ENCODE measurements at regions not wholly inside any gene's neighbourhood (a gene's known extent, or its start where the extent isn't known, plus 50 kb on each side); places are given as distances from the start of the nearest gene placed in this dataset.

DNA sequence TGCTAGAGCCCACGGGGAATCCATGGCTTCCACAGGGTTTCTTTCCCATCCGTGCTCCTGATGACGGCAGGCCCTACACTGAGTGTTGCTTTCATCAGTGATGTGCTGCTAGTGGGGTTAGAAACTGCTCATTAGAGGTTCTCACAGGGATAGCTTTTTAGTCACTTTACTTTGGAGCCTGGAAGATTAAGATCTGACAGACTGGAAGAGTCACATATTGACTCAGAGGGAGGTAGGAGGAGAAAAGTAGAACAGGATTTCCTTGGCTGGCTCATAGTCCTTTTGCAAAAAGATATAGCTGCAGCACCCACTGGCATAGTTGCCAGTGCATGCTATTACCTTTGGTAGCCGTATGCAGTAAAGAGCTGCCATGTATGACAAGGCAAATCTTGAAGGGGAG, 890.3 kb downstream of the C6orf118 start:
- H3K4me1 ChIP-seq (ENCODE audit: insufficient read depth, low read length): no peaks in the 10 kb centered on the region
- Mint-ChIP-seq H3K27ac (no peak overlapping the region), H3K27me3 (ENCODE audit: low read depth) (no peaks in the 10 kb centered on the region), H3K9me3 (peaks cover 28 to 32% of the 10 kb centered on the region in 2 experiments), H3K36me3 (ENCODE audit: insufficient read depth in 1 of 3, low read depth in 3 of 3) (peaks cover 21 to 37% (median 28%) of the 10 kb centered on the region in 3 experiments), H3K4me3 (no peak overlapping the region), H3K4me1 (peaks cover 5 to 11% of the 10 kb centered on the region in 2 experiments)
- H3K9me3 ChIP-seq (ENCODE audit: control insufficient read depth, low read depth, low read length): peaks cover 25% of the 10 kb centered on the region
- H3K18ac ChIP-seq (ENCODE audit: insufficient read length, low read depth, low read length): no peak overlapping the region
- no peak for DNase-seq
- H3K23me2 ChIP-seq (ENCODE audit: insufficient read length, low read depth, low read length, poor library complexity, severe bottlenecking): no peaks in the 10 kb centered on the region
- no peak overlapping the region for H4K5ac ChIP-seq (ENCODE audit: insufficient read length, low read depth, low read length)
- H3K4ac ChIP-seq (ENCODE audit: low read depth, low read length): no peak overlapping the region
- H3K4me2 ChIP-seq (ENCODE audit: insufficient read depth, insufficient read length, low read length): no peak overlapping the region
- no peak overlapping the region for H3K27ac ChIP-seq (ENCODE audit: insufficient read length, low read depth, low read length)
- no peak overlapping the region for H2BK12ac ChIP-seq (ENCODE audit: insufficient read length, low read depth, low read length)
- H3K79me1 ChIP-seq (ENCODE audit: insufficient read depth, low read depth, low read length, poor library complexity, severe bottlenecking): no peaks in the 10 kb centered on the region
- no peak overlapping the region for H2BK20ac ChIP-seq (ENCODE audit: low read depth, low read length, poor library complexity, severe bottlenecking)
- no peak overlapping the region for H2BK120ac ChIP-seq (ENCODE audit: low read depth, low read length, poor library complexity, severe bottlenecking)
- no peaks in the 10 kb centered on the region for H4K20me1 ChIP-seq (ENCODE audit: control insufficient read depth, insufficient read depth, insufficient read length)
- H2AK5ac ChIP-seq (ENCODE audit: insufficient read length, low read length): no peak overlapping the region
- H3K14ac ChIP-seq (ENCODE audit: insufficient read depth, low read length): no peak overlapping the region
- TF ChIP-seq, protein P1, sequence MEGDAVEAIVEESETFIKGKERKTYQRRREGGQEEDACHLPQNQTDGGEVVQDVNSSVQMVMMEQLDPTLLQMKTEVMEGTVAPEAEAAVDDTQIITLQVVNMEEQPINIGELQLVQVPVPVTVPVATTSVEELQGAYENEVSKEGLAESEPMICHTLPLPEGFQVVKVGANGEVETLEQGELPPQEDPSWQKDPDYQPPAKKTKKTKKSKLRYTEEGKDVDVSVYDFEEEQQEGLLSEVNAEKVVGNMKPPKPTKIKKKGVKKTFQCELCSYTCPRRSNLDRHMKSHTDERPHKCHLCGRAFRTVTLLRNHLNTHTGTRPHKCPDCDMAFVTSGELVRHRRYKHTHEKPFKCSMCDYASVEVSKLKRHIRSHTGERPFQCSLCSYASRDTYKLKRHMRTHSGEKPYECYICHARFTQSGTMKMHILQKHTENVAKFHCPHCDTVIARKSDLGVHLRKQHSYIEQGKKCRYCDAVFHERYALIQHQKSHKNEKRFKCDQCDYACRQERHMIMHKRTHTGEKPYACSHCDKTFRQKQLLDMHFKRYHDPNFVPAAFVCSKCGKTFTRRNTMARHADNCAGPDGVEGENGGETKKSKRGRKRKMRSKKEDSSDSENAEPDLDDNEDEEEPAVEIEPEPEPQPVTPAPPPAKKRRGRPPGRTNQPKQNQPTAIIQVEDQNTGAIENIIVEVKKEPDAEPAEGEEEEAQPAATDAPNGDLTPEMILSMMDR (conservative IDR thresholded peaks at IDR 0.05): no peak
- no peak overlapping the region for H3K23ac ChIP-seq (ENCODE audit: insufficient read length, low read depth, low read length)
- no peak overlapping the region for H3K9ac ChIP-seq (ENCODE audit: extremely low read depth, insufficient read length, low read length)
- H4K91ac ChIP-seq (ENCODE audit: insufficient read length, low read depth, low read length): no peak overlapping the region
- no peaks in the 10 kb centered on the region for H3K79me2 ChIP-seq (ENCODE audit: insufficient read depth, low read length)
- H2BK5ac ChIP-seq (ENCODE audit: insufficient read length, low read length): no peak overlapping the region
- no peak overlapping the region for H4K8ac ChIP-seq (replicated peaks; ENCODE audit: insufficient read length, low read depth, low read length)
- no peak overlapping the region for H3T11ph ChIP-seq (ENCODE audit: low read length)
- H2BK15ac ChIP-seq (ENCODE audit: low read depth, low read length): no peak overlapping the region
- H3K27me3 ChIP-seq (ENCODE audit: insufficient read depth, low read length): no peaks in the 10 kb centered on the region
- H3K56ac ChIP-seq (ENCODE audit: insufficient read length, low read depth, low read length): no peak overlapping the region
- no peak overlapping the region for H2AFZ ChIP-seq (ENCODE audit: low read length)
- no CpG with 5 or more reads among the region's 4 CpGs for WGBS (ENCODE audit: extremely low coverage, insufficient read length, low lambda C conversion rate)

Data from H9 (cell line).